Endothelial cell of umbilical vein (primary cell): ENCODE measurements at regions not wholly inside any gene's neighbourhood (a gene's known extent, or its start where the extent isn't known, plus 50 kb on each side); places are given as distances from the start of the nearest gene placed in this dataset.

Experiments used
- BruUV-seq: library from RNA; stranded (reverse); fragments of 400-500 nt; replicated peaks from 2 replicates; lab custom pipeline; 2021; lab: Mats Ljungman, UMichigan
- CTCF ChIA-PET: fragments of 300-600, 350-600 bp; sonication (Branson Sonifier 250); formaldehyde crosslinking; loops from one replicate; lab custom pipeline; 2021; ENCODE audit warnings: antibody characterized with exemption, inconsistent platforms; lab: Charles Lee
- POLR2A ChIA-PET: fragments of 300-600, 350-600 bp; sonication (Branson Sonifier 250); formaldehyde crosslinking; loops from one replicate; lab custom pipeline; 2021; ENCODE audit warnings: antibody characterized with exemption, inconsistent platforms; lab: Charles Lee
- DNase-seq: peaks from one replicate; pipeline ENCODE4 v3.0.0-alpha.2; 2011; ENCODE audit warnings: low read depth, low spot score
- FAIRE-seq: peaks from 2 replicates; lab custom pipeline; 2011; peaks lifted over from hg19 to GRCh38; lab: Jason Lieb, UNC
- H2AFZ ChIP-seq: 2 replicates; pipeline ENCODE4 v1.6.0; 2012; ENCODE audit warnings: low read depth, low read length, control low read depth, inconsistent platforms
- H3K27ac ChIP-seq: 2 replicates; pipeline ENCODE4 v1.5.1; 2011; ENCODE audit warnings: low read depth, mild to moderate bottlenecking, control low read depth, low read length, moderate library complexity; ENCODE audit not compliant: insufficient read depth
- H3K27me3 ChIP-seq, 2 experiments: 2 replicates each; pipeline versions ENCODE4 v1.6.0 to v1.6.1; 2011; ENCODE audit warnings: low read length in 2 of 2, mixed read lengths in 1 of 2; ENCODE audit not compliant: control insufficient read depth in 2 of 2, insufficient read depth in 2 of 2
- H3K36me3 ChIP-seq, 2 experiments: 2 replicates in 1 of 2; 3 replicates in 1 of 2; pipeline ENCODE4 v1.5.1; 2011; ENCODE audit warnings: low read length in 2 of 2, mild to moderate bottlenecking in 1 of 2, moderate library complexity in 1 of 2; ENCODE audit not compliant: control insufficient read depth in 2 of 2, insufficient read depth in 2 of 2; ENCODE audit errors: extremely low read depth in 1 of 2
- H3K4me1 ChIP-seq: 3 replicates; pipeline ENCODE4 v1.5.1; 2011; ENCODE audit warnings: mild to moderate bottlenecking, low read length; ENCODE audit not compliant: control insufficient read depth, insufficient read depth; ENCODE audit errors: extremely low read depth
- H3K4me2 ChIP-seq: 2 replicates; pipeline ENCODE4 v1.6.1; 2011; ENCODE audit warnings: low read length, control low read depth, mixed read lengths; ENCODE audit not compliant: insufficient read depth
- H3K4me3 ChIP-seq, 3 experiments: fragments of 200-600 bp in 1 of 3; sonication (generic), shearing (Covaris generic) in 1 of 3; replicated peaks in 1 of 3; 2 replicates each; pipeline ENCODE4 v1.5.1; 2011 to 2016; ENCODE audit warnings: control low read depth in 3 of 3, low read length in 3 of 3, mild to moderate bottlenecking in 2 of 3, inconsistent platforms in 1 of 3, low read depth in 1 of 3, moderate library complexity in 1 of 3; ENCODE audit not compliant: insufficient read depth in 1 of 3
- H3K79me2 ChIP-seq: 2 replicates; pipeline ENCODE4 v1.6.0; 2012; ENCODE audit warnings: low read length, inconsistent platforms; ENCODE audit not compliant: control insufficient read depth, insufficient read depth
- H3K9ac ChIP-seq: replicated peaks from 2 replicates; pipeline ENCODE3; 2011; ENCODE audit warnings: low read length, control low read depth; ENCODE audit not compliant: insufficient read depth; ENCODE audit errors: extremely low read depth
- H3K9me1 ChIP-seq: replicated peaks from 3 replicates; pipeline ENCODE4 v1.6.0; 2011; ENCODE audit warnings: mild to moderate bottlenecking, low read length; ENCODE audit not compliant: control insufficient read depth, insufficient read depth; ENCODE audit errors: extremely low read depth
- H3K9me3 ChIP-seq: replicated peaks from 2 replicates; pipeline ENCODE4 v1.5.1; 2012; ENCODE audit warnings: low read length, inconsistent platforms; ENCODE audit not compliant: control insufficient read depth, insufficient read depth
- H4K20me1 ChIP-seq: replicated peaks from 2 replicates; pipeline ENCODE3; 2011; ENCODE audit warnings: mild to moderate bottlenecking, low read length; ENCODE audit not compliant: control insufficient read depth, insufficient read depth; ENCODE audit errors: extremely low read depth
- CTCF ChIP-seq, 2 donors: IDR thresholded peaks; 1 replicate in 1 of 2; 2 replicates in 1 of 2; pipeline ENCODE4 v1.5.1; 2011; ENCODE audit warnings: low read length in 2 of 2, mild to moderate bottlenecking in 2 of 2, moderate library complexity in 2 of 2, control low read depth in 1 of 2, inconsistent platforms in 1 of 2, low read depth in 1 of 2; ENCODE audit not compliant: insufficient read depth in 1 of 2; ENCODE audit errors: extremely low read depth in 1 of 2
- EZH2 ChIP-seq: IDR thresholded peaks from 2 replicates; pipeline ENCODE4 v1.6.1; 2012; ENCODE audit warnings: borderline replicate concordance, low read depth, mild to moderate bottlenecking, moderate library complexity, low read length, inconsistent platforms; ENCODE audit not compliant: severe bottlenecking
- FOS ChIP-seq: IDR thresholded peaks from 2 replicates; pipeline ENCODE4 v1.6.1; 2011; ENCODE audit warnings: mild to moderate bottlenecking, low read length, moderate library complexity, borderline replicate concordance; ENCODE audit not compliant: insufficient read depth
- GATA2 ChIP-seq: IDR thresholded peaks from 2 replicates; pipeline ENCODE4 v1.7.0; 2011; ENCODE audit warnings: low read depth, mild to moderate bottlenecking, moderate library complexity, mixed read lengths, low read length; ENCODE audit not compliant: insufficient read length, insufficient read depth
- JUN ChIP-seq: IDR thresholded peaks from 2 replicates; pipeline ENCODE4 v1.6.1; 2011; ENCODE audit warnings: borderline replicate concordance, low read depth; ENCODE audit not compliant: insufficient read length, insufficient read depth
- MAX ChIP-seq: IDR thresholded peaks from 2 replicates; pipeline ENCODE4 v1.6.1; 2011; ENCODE audit not compliant: insufficient read depth, insufficient read length
- MYC ChIP-seq: IDR thresholded peaks from one replicate; pipeline ENCODE4 v1.6.1; 2011; ENCODE audit warnings: mild to moderate bottlenecking, low read depth, low read length
- POLR2A ChIP-seq: IDR thresholded peaks from 2 replicates; pipeline ENCODE4 v1.6.1; 2012; ENCODE audit warnings: low read depth, mild to moderate bottlenecking, control low read depth, low read length
- POLR2AphosphoS5 ChIP-seq: IDR thresholded peaks from 2 replicates; pipeline ENCODE4 v1.6.1; 2012; ENCODE audit warnings: low read depth, mild to moderate bottlenecking, control low read depth, low read length, moderate library complexity; ENCODE audit not compliant: insufficient read depth
- dilution Hi-C: fragments of 300-500 bp; cut with MboI; formaldehyde crosslinking; loops from one replicate; pipeline ENCODE4 v1.15.0; 2019; ENCODE audit warnings: low sequenced_read_pairs; ENCODE audit not compliant: extremely low pct_ligation_motif_present
- intact Hi-C: fragments of 100-400 bp; cut with micrococcal nuclease; formaldehyde crosslinking; loops from one replicate; pipeline ENCODE4 v1.10.0; 2022

- Histone ChIP-seq H3K27me3 (peaks cover 6 to 13% of the 10 kb centered on the region in 2 experiments), H3K4me1 (peaks cover 18% of the 10 kb centered on the region), H3K27ac (no peak overlapping the region), H3K4me3 (no peak overlapping the region), H3K4me2 (no peak overlapping the region), H3K9me1 (no peaks in the 10 kb centered on the region), H2AFZ (no peak overlapping the region), H4K20me1 (no peaks in the 10 kb centered on the region), H3K9me3 (no peaks in the 10 kb centered on the region), H3K9ac (no peak overlapping the region), H3K79me2 (no peaks in the 10 kb centered on the region), H3K36me3 (no peaks in the 10 kb centered on the region)
- ChIA-PET CTCF (interaction anchor here (1.7 kb wide), 1 partner anchor 25 kb away, joined by 4 read pairs; no protein-coding TSS in a partner anchor), POLR2A (no interaction called here)
- no peak for DNase-seq
- dilution Hi-C loops: no loop called here
- BruUV-seq: no TSS peak
- intact Hi-C loops: no loop called here
- no peak for TF ChIP-seq GATA2
- TF ChIP-seq MAX: no peak
- TF ChIP-seq POLR2AphosphoS5: no peak
- FAIRE-seq: no peak
Measured at GRCh38 chr6:3559561-3559960, 102.7 kb upstream of the SLC22A23 start.

GRCh38 chr6:3557336-3557735, 100.5 kb upstream of the SLC22A23 start:
- dilution Hi-C loops: no loop called here
- Histone ChIP-seq H3K27me3 (peaks cover 11 to 27% of the 10 kb centered on the region in 2 experiments), H3K4me3 (no peak overlapping the region), H3K9me1 (no peaks in the 10 kb centered on the region), H3K9me3 (no peaks in the 10 kb centered on the region), H4K20me1 (no peaks in the 10 kb centered on the region), H2AFZ (no peak overlapping the region), H3K27ac (no peak overlapping the region), H3K79me2 (no peaks in the 10 kb centered on the region), H3K9ac (no peak overlapping the region), H3K4me2 (no peak overlapping the region), H3K4me1 (peaks cover 12% of the 10 kb centered on the region), H3K36me3 (no peaks in the 10 kb centered on the region)
- intact Hi-C loops: no loop called here
- ChIA-PET CTCF (no interaction called here), POLR2A (no interaction called here)
- no peak for FAIRE-seq
- TF ChIP-seq MYC (no peak), CTCF (IDR thresholded peaks at IDR 0.05; ENCODE audit: extremely low read depth in 1 of 2, insufficient read depth in 1 of 2, low read depth in 1 of 2, low read length in 2 of 2) (no peak), POLR2AphosphoS5 (no peak), FOS (no peak), MAX (no peak), POLR2A (no peak), GATA2 (no peak), JUN (no peak), EZH2 (no peak)
- no TSS peak for BruUV-seq
- no peak for DNase-seq
